HepG2 (cell line): ENCODE measurements at regions not wholly inside any gene's neighbourhood (a gene's known extent, or its start where the extent isn't known, plus 50 kb on each side); places are given as distances from the start of the nearest gene placed in this dataset.

Experiments
- ATAC-seq: fragments of 200-7000 bp; cut with Tn5 transposase; 3 replicates; pipeline ENCODE4 v1.9.1; 2020; ENCODE audit warnings: mild to moderate bottlenecking, moderate library complexity
- BruUV-seq: library from RNA; stranded (reverse); fragments of 400-500 nt; replicated peaks from 2 replicates; lab custom pipeline; 2021; lab: Mats Ljungman, UMichigan
- CTCF ChIA-PET: fragments of 300-600 bp; formaldehyde crosslinking; extraction: SDS; loops from one replicate; lab custom pipeline; 2021; ENCODE audit warnings: low total read pairs, inconsistent platforms, low intra/inter-chr PET ratio; lab: Yijun Ruan, JAX
- POLR2A ChIA-PET: fragments of 350-600 bp; sonication (Branson Sonifier 250); formaldehyde crosslinking; loops from one replicate; lab custom pipeline; 2020; ENCODE audit warnings: antibody characterized with exemption, inconsistent platforms; lab: Yijun Ruan, JAX
- DNase-seq: peaks from one replicate; pipeline ENCODE4 v3.0.0-alpha.2; 2015; ENCODE audit warnings: low spot score
- FAIRE-seq: peaks from 3 replicates; lab custom pipeline; 2011; peaks lifted over from hg19 to GRCh38; lab: Jason Lieb, UNC
- H2AFZ ChIP-seq: one replicate; pipeline ENCODE4 v1.6.1; 2011; ENCODE audit warnings: low read length, inconsistent platforms
- H3K27ac ChIP-seq: fragments of 300-600 bp; 3 replicates; pipeline ENCODE4 v1.8.0; 2011; ENCODE audit warnings: mixed run types, mild to moderate bottlenecking, mixed read lengths, low read length, inconsistent platforms; ENCODE audit not compliant: insufficient read depth; ENCODE audit errors: extremely low read length
- H3K27me3 ChIP-seq, 2 experiments: fragments of 200-600 bp in 1 of 2; 2 replicates in 1 of 2; 3 replicates in 1 of 2; pipeline versions ENCODE4 v1.6.0 to v1.8.0; 2011; ENCODE audit warnings: low read length in 2 of 2, mild to moderate bottlenecking in 2 of 2, moderate library complexity in 2 of 2, inconsistent platforms in 1 of 2; ENCODE audit not compliant: insufficient read depth in 2 of 2, control insufficient read depth in 1 of 2
- H3K36me3 ChIP-seq, 2 experiments: fragments of 200-600 bp in 1 of 2; replicated peaks in 1 of 2; 2 replicates in 1 of 2; 3 replicates in 1 of 2; pipeline versions ENCODE4 v1.5.1 to v1.8.0; 2011; ENCODE audit warnings: low read length in 2 of 2, inconsistent platforms in 1 of 2; ENCODE audit not compliant: insufficient read depth in 2 of 2, control insufficient read depth in 1 of 2
- H3K4me1 ChIP-seq: 2 replicates; pipeline ENCODE4 v1.5.1; 2012; ENCODE audit warnings: low read length, inconsistent platforms; ENCODE audit not compliant: insufficient read depth
- H3K4me2 ChIP-seq: 2 replicates; pipeline ENCODE4 v1.6.0; 2011; ENCODE audit warnings: low read depth, low read length, inconsistent platforms
- H3K4me3 ChIP-seq, 3 experiments: fragments of 200-600 bp in 1 of 3; sonication (generic), shearing (Covaris generic) in 1 of 3; replicated peaks in 1 of 3; 2 replicates each; pipeline ENCODE4 v1.5.1; 2011 to 2016; ENCODE audit warnings: low read length in 3 of 3, inconsistent platforms in 2 of 3, low read depth in 2 of 3, mild to moderate bottlenecking in 2 of 3, control low read depth in 1 of 3, mixed read lengths in 1 of 3; ENCODE audit not compliant: insufficient read depth in 1 of 3
- H3K79me2 ChIP-seq: one replicate; pipeline ENCODE4 v1.6.1; 2011; ENCODE audit warnings: low read length, inconsistent platforms; ENCODE audit not compliant: insufficient read depth
- H3K9ac ChIP-seq: 2 replicates; pipeline ENCODE4 v1.6.0; 2011; ENCODE audit warnings: mild to moderate bottlenecking, low read depth, low read length, inconsistent platforms; ENCODE audit not compliant: insufficient read depth
- H3K9me3 ChIP-seq: 2 replicates; pipeline ENCODE4 v1.5.1; 2012; ENCODE audit warnings: mild to moderate bottlenecking, low read length
- H4K20me1 ChIP-seq: 2 replicates; pipeline ENCODE4 v1.6.0; 2011; ENCODE audit warnings: inconsistent platforms, mild to moderate bottlenecking, low read length, moderate library complexity; ENCODE audit not compliant: insufficient read depth
- HNF1A ChIP-seq, 2 experiments: sonication (generic) in 1 of 2; formaldehyde crosslinking in 1 of 2; IDR thresholded peaks; 2 replicates each; pipeline versions ENCODE4 v1.4.0 to v1.6.1; 2016 to 2020; ENCODE audit warnings: borderline replicate concordance in 1 of 2, low read depth in 1 of 2, mild to moderate bottlenecking in 1 of 2, missing genetic modification reagents in 1 of 2
- KLF16 ChIP-seq, 2 experiments: sonication (generic) in 1 of 2; formaldehyde crosslinking in 1 of 2; IDR thresholded peaks; 2 replicates each; pipeline versions ENCODE4 v1.6.1 to v1.8.0; 2016 to 2023; ENCODE audit warnings: missing genetic modification reagents in 2 of 2, missing compliant biosample characterization in 1 of 2
- MAF1 ChIP-seq: sonication (generic); formaldehyde crosslinking; IDR thresholded peaks from 2 replicates; pipeline ENCODE4 v1.5.0; 2020; ENCODE audit warnings: missing genetic modification reagents, borderline replicate concordance
- MYPOP ChIP-seq: sonication (generic); formaldehyde crosslinking; IDR thresholded peaks from 2 replicates; pipeline ENCODE4 v1.8.1; 2023; ENCODE audit warnings: mild to moderate bottlenecking, moderate library complexity, missing genetic modification reagents
- SETDB1 ChIP-seq: sonication (generic); formaldehyde crosslinking; IDR thresholded peaks from 2 replicates; pipeline ENCODE4 v1.5.1; 2020; ENCODE audit warnings: missing genetic modification reagents, mild to moderate bottlenecking, borderline replicate concordance
- SKI ChIP-seq: fragments of 450-650 bp; IDR thresholded peaks from one replicate; pipeline ENCODE4 v1.6.1; 2018; ENCODE audit warnings: mild to moderate bottlenecking; ENCODE audit not compliant: partially characterized antibody
- THAP8 ChIP-seq: sonication (generic); formaldehyde crosslinking; IDR thresholded peaks from 2 replicates; pipeline ENCODE4 v1.5.1; 2020; ENCODE audit warnings: missing genetic modification reagents, mild to moderate bottlenecking, borderline replicate concordance
- ZNF234 ChIP-seq: sonication (generic); formaldehyde crosslinking; conservative IDR thresholded peaks from 2 replicates; pipeline ENCODE4 v1.5.1; 2020; ENCODE audit warnings: mild to moderate bottlenecking, missing genetic modification reagents
- ZNF333 ChIP-seq: sonication (generic); formaldehyde crosslinking; IDR thresholded peaks from 2 replicates; pipeline ENCODE4 v1.4.0; 2020; ENCODE audit warnings: mild to moderate bottlenecking, missing genetic modification reagents, borderline replicate concordance
- ZNF576 ChIP-seq: sonication (generic); formaldehyde crosslinking; IDR thresholded peaks from 2 replicates; pipeline ENCODE4 v1.4.0; 2020; ENCODE audit warnings: mild to moderate bottlenecking, missing genetic modification reagents
- ZNF614 ChIP-seq: IDR thresholded peaks from 2 replicates; pipeline ENCODE4 v1.6.1; 2018; ENCODE audit warnings: missing biosample characterization, missing genetic modification reagents, inconsistent platforms, borderline replicate concordance
- ZNF660 ChIP-seq: sonication (generic); formaldehyde crosslinking; IDR thresholded peaks from 2 replicates; pipeline ENCODE4 v1.5.1; 2020; ENCODE audit warnings: mild to moderate bottlenecking, low read depth, missing genetic modification reagents, borderline replicate concordance
- ZNF781 ChIP-seq: sonication (generic); formaldehyde crosslinking; IDR thresholded peaks from 2 replicates; pipeline ENCODE4 v1.5.1; 2020; ENCODE audit warnings: borderline replicate concordance, mild to moderate bottlenecking, missing genetic modification reagents; ENCODE audit errors: not compliant biosample characterization
- ZSCAN22 ChIP-seq: sonication (generic); formaldehyde crosslinking; IDR thresholded peaks from 2 replicates; pipeline ENCODE4 v1.4.0; 2020; ENCODE audit warnings: mild to moderate bottlenecking, missing genetic modification reagents
- in situ Hi-C: cut with HindIII; loops from 2 replicates; pipeline ENCODE4 v1.10.0; 2017; ENCODE audit warnings: low pct_unique_long_range_greater_than_20kb; ENCODE audit not compliant: extremely low pct_ligation_motif_present
- intact Hi-C: fragments of 100-400 bp; cut with micrococcal nuclease; formaldehyde crosslinking; loops from one replicate; pipeline ENCODE4 v1.10.0; 2022; ENCODE audit not compliant: unreplicated experiment

GRCh38 chr10:62684911-62685310 lies 119.6 kb upstream of the ADO start (continued):
- no peak for TF ChIP-seq ZNF576 (CRISPR knock-in tag)
- TF ChIP-seq KLF16 (CRISPR knock-in tag; IDR thresholded peaks at IDR 0.05) = no peak
- TF ChIP-seq THAP8 (CRISPR knock-in tag) = no peak
- TF ChIP-seq SKI = no peak

GRCh38 chr10:62687230-62687748 lies 117.2 kb upstream of the ADO start:
- DNase-seq (no peak), FAIRE-seq (no peak), ATAC-seq (no peak)
- H3K27me3 ChIP-seq = no peaks in the 10 kb centered on the region
- in situ Hi-C loops = no loop called here
- intact Hi-C loops = no loop called here
- no peaks in the 10 kb centered on the region for H3K4me1 ChIP-seq
- no peaks in the 10 kb centered on the region for H4K20me1 ChIP-seq
- no peak overlapping the region for H3K4me2 ChIP-seq
- ChIA-PET POLR2A (no interaction called here), CTCF (no interaction called here)
- BruUV-seq = no TSS peak
- no peak overlapping the region for H2AFZ ChIP-seq
- no peaks in the 10 kb centered on the region for H3K36me3 ChIP-seq
- H3K4me3 ChIP-seq = no peak overlapping the region
- H3K27ac ChIP-seq = no peak overlapping the region
- no peaks in the 10 kb centered on the region for H3K79me2 ChIP-seq
- H3K9ac ChIP-seq = no peak overlapping the region
- H3K9me3 ChIP-seq = no peaks in the 10 kb centered on the region
- no peak for TF ChIP-seq ZSCAN22 (CRISPR knock-in tag)
- TF ChIP-seq MAF1 = no peak
- no peak for TF ChIP-seq SETDB1 (CRISPR knock-in tag)
- no peak for TF ChIP-seq HNF1A (IDR thresholded peaks at IDR 0.05; ENCODE audit: low read depth)
- TF ChIP-seq HNF1A (CRISPR knock-in tag; IDR thresholded peaks at IDR 0.05; ENCODE audit: borderline replicate concordance) = no peak
- no peak for TF ChIP-seq MYPOP
- no peak for TF ChIP-seq ZNF660
- TF ChIP-seq ZNF614 (CRISPR knock-in tag) = no peak
- no peak for TF ChIP-seq ZNF234
- no peak for TF ChIP-seq ZNF333 (CRISPR knock-in tag)
- TF ChIP-seq ZNF781 = no peak
